Mononuclear cell (primary cell): ENCODE measurements at regions not wholly inside any gene's neighbourhood (a gene's known extent, or its start where the extent isn't known, plus 50 kb on each side); places are given as distances from the start of the nearest gene placed in this dataset.

Experiments
- H3K27me3 ChIP-seq: 2 replicates; pipeline ENCODE4 v1.6.0; 2011; ENCODE audit warnings: low read length, control low read depth; ENCODE audit not compliant: insufficient read depth
- H3K4me1 ChIP-seq: 2 replicates; pipeline ENCODE4 v1.5.1; 2011; ENCODE audit warnings: mild to moderate bottlenecking, low read length, control low read depth; ENCODE audit not compliant: insufficient read depth
- H3K4me3 ChIP-seq: 2 replicates; pipeline ENCODE4 v1.5.1; 2011; ENCODE audit warnings: mild to moderate bottlenecking, low read length, moderate library complexity
- H3K9me3 ChIP-seq: 2 replicates; pipeline ENCODE4 v1.5.1; 2011; ENCODE audit warnings: low read depth, mild to moderate bottlenecking, control low read depth, low read length

DNA sequence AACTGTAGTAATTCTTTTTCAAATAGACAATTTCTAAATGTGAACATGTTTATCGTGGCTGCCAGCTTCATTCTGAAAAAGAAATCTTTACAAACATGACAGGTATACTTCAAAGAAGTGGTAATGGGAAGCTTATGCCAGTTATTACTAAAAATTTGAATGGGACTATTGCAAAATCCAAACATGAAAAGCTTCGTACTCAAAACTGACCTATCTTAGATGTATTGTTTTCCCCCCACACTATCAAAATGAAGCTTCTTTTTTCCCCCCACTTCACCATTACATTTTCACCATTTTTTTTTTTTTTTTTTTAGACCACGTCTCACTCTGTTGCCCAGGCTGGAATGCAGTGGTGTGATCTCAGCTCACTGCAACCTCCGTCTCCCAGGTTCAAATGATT lies 50.4 kb upstream of the SERTAD2 start:
- Histone ChIP-seq H3K4me3 (no peak overlapping the region), H3K9me3 (no peaks in the 10 kb centered on the region), H3K4me1 (peaks cover 6% of the 10 kb centered on the region), H3K27me3 (no peaks in the 10 kb centered on the region)

DNA sequence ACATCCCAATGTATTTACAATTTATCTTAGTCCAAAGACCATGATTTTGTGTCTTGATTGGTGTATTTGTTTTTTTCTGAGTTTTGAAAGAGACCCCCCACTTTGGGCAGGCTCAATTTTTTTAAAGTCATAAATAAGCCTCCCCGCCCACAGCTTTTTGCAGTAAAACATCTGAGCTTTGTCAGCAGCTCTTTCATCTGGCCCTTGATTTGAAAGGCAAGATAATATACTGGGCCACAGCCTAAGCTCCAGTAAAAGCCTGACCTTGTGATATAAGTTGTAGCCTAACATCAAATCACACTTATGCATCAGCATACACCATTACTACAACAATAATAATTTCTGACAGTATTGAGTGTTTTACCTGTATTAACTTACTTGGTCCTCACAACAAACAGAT lies 51.3 kb upstream of the SERTAD2 start:
- no peaks in the 10 kb centered on the region for H3K9me3 ChIP-seq
- no peaks in the 10 kb centered on the region for H3K27me3 ChIP-seq
- H3K4me3 ChIP-seq, result no peak overlapping the region
- peaks cover under 1% of the 10 kb centered on the region for H3K4me1 ChIP-seq

DNA sequence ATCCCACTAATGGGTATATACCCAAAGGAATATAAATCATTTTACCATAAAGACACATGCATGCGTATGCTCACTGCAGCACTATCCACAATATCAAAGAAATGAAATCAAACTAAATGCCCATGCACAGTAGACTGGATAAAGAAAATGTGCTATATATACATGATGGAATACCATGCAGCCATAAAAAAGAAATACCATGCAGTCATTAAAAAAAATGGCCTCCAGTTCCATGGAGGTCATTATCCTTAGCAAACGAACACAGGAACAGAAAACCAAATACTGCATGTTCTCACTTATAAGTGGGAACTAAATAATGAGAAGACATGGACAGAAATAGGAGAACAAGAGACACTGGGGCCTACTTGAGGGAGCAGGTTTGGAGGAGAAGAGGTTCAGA lies 53.6 kb upstream of the SERTAD2 start:
- H3K4me1 ChIP-seq, result peaks cover 9% of the 10 kb centered on the region
- H3K27me3 ChIP-seq, result no peaks in the 10 kb centered on the region
- no peak overlapping the region for H3K4me3 ChIP-seq
- H3K9me3 ChIP-seq, result no peaks in the 10 kb centered on the region

GRCh38 chr2:64708829-64709228 lies 55.1 kb upstream of the SERTAD2 start:
- H3K4me1 ChIP-seq, result peaks cover 9% of the 10 kb centered on the region
- H3K9me3 ChIP-seq, result no peaks in the 10 kb centered on the region
- no peak overlapping the region for H3K4me3 ChIP-seq
- H3K27me3 ChIP-seq, result no peaks in the 10 kb centered on the region

DNA sequence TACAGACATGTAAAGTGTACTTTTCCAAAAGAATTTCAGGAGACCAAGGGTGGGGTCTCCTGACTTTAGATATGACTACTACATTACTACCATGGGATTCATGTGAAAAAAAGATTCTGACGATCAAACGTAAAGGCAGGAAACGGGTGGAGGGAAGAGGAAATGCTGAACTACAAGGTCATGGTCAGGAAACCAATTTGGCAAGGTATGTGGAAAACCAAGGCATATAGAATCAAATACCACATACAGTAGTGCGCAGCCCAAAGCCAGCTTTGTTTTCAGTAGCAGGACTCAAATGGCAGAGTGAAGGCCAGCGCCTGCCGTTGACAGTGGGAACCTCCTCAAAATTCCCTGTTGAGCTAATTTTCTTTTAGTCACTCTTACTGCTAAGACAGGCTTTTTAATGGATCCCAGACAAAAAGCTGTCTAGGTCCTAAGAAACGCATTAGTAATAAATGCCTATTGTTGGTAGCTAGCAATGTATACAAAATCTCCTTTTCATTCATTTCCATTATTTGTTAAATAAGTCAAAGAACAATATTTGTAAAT lies 57.6 kb upstream of the SERTAD2 start:
- Histone ChIP-seq H3K4me1 (peaks cover 9% of the 10 kb centered on the region), H3K4me3 (no peak overlapping the region), H3K9me3 (no peaks in the 10 kb centered on the region), H3K27me3 (no peaks in the 10 kb centered on the region)

DNA sequence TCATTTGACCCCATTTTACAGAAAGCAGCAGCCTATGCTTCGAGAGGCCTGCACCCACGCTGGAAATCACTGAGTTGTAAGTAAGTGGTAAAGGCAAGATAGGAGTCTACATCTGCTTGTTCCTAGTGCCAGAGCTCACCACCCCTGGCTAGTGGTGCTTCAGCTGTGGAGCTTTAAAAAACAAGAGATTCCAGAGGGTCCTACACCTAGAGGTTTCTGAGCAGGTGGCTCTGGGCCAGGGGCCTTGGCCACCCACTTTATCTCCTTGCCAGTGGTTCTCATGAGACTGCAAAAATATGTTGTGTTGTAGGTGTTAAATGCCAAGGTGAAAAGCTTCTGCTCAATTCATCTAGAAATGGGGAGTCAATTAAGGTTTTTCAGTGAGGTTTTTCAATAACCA lies 60.0 kb upstream of the SERTAD2 start:
- H3K9me3 ChIP-seq, result no peaks in the 10 kb centered on the region
- H3K4me3 ChIP-seq, result no peak overlapping the region
- peaks cover 13% of the 10 kb centered on the region for H3K4me1 ChIP-seq
- no peaks in the 10 kb centered on the region for H3K27me3 ChIP-seq

GRCh38 chr2:64716569-64716968 lies 62.9 kb upstream of the SERTAD2 start:
- Histone ChIP-seq H3K4me3 (no peak overlapping the region), H3K4me1 (peaks cover 16% of the 10 kb centered on the region), H3K9me3 (no peaks in the 10 kb centered on the region), H3K27me3 (no peaks in the 10 kb centered on the region)

DNA sequence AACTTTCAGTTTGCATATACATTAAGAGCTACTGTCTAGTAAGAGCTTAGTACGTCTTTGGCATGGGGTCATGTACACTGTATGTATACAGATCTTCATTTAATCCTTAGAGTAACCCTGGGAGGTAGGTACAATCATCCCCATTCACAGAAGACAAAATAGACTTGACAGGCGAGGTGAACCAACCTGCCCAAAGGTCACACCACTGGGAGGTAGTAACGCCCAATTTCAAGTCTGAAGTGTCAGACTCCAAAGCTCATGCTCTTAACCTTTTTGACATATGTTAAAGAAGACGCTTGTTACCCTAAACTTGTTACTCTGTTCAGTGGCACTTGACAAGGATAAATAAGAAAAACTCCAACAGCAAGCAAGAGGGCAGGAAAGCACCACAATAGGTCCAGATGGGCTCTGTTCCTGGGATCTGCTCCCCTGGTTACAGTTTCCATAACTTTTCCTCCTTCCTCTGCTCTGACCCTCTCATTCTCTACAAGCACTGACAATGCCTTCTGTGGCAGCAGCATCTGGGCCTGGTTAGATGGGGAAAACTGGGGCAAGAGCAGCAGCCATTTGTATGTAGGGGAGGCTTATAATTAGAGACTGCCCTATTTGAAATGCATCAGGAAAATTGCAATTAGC lies 64.7 kb upstream of the SERTAD2 start:
- Histone ChIP-seq H3K27me3 (no peaks in the 10 kb centered on the region), H3K9me3 (no peaks in the 10 kb centered on the region), H3K4me3 (no peak overlapping the region), H3K4me1 (peaks cover 16% of the 10 kb centered on the region)

DNA sequence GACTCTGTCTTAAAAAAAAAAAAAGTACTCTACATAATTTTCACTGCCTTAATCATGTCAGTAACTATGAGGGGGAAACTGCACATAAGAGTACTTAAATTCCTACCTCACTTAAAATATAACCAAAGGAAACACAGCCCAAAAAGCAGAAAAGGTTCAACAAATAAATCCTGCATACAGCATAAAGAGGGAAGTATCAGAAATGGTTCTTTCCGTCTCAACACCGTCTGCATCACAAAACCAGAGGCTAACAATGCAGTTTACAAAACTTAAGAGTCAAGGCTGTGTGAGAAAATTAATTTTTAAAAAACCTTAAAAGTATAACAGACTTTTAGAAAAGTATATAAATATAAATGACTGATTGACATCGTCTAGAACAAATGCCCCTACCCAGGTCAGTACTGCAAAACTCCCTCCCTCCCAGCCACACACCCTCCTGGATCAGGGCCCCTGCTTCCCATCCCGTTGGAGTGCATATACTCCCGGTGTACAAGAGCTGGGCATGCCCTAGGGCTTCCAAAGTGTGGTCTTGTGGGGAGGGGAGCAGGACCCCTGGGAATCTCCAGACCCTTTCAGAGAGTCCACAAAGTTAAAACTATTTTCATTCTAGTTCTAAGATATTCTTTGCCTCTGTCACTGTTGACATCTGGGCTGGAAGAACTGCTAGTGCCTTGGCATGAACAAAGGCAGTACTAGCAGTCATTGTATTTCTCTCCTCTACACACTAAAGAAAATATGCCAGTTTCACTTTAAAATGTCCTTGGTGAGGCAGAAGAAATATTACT lies 67.0 kb upstream of the SERTAD2 start:
- H3K9me3 ChIP-seq, result no peaks in the 10 kb centered on the region
- H3K27me3 ChIP-seq, result no peaks in the 10 kb centered on the region
- H3K4me3 ChIP-seq, result no peak overlapping the region
- H3K4me1 ChIP-seq, result peaks cover 16% of the 10 kb centered on the region

- Histone ChIP-seq H3K4me3 (no peak overlapping the region), H3K9me3 (no peaks in the 10 kb centered on the region), H3K27me3 (no peaks in the 10 kb centered on the region), H3K4me1 (peaks cover 19% of the 10 kb centered on the region)
Measured at GRCh38 chr2:64721320-64721623, 67.6 kb upstream of the SERTAD2 start.

GRCh38 chr2:64722291-64723044 lies 68.8 kb upstream of the SERTAD2 start:
- H3K4me3 ChIP-seq, result no peak overlapping the region
- no peaks in the 10 kb centered on the region for H3K9me3 ChIP-seq
- no peaks in the 10 kb centered on the region for H3K27me3 ChIP-seq
- H3K4me1 ChIP-seq, result peaks cover 27% of the 10 kb centered on the region

- H3K9me3 ChIP-seq, result no peaks in the 10 kb centered on the region
- H3K4me1 ChIP-seq, result peaks cover 44% of the 10 kb centered on the region
- H3K4me3 ChIP-seq, result no peak overlapping the region
- no peaks in the 10 kb centered on the region for H3K27me3 ChIP-seq
Measured at GRCh38 chr2:64727013-64727767, 73.5 kb upstream of the SERTAD2 start.

DNA sequence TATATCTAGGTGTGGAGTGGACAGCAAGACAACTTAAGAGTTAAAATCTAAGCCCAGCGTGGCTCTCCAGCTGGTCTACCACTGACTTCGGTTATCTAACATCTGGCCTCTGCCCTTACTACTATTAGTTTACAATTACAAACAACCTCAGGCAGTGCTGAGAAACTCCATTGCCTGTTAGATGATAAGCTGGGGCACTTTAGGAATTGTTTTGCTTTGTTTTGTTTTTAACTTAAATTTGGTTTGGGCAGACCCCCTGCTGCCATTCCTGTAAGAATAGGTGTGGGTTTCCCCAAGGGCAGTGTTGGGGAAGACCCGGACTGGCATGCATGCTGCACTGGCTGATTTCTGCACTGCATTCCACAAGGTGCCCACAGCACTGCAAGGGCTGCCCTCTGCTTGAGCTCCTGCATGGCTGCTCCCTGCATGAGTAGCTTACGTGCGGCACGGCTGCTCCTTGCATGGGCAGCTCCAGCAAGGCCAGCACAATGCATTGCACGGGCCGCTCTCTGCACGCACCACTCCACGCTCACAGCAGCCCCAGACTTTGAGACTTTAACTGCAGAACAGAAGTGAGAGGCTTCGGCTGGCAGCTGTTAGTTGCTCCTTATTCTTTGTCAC lies 74.2 kb upstream of the SERTAD2 start:
- H3K4me3 ChIP-seq, result no peak overlapping the region
- peaks cover 46% of the 10 kb centered on the region for H3K4me1 ChIP-seq
- H3K27me3 ChIP-seq, result no peaks in the 10 kb centered on the region
- no peaks in the 10 kb centered on the region for H3K9me3 ChIP-seq

DNA sequence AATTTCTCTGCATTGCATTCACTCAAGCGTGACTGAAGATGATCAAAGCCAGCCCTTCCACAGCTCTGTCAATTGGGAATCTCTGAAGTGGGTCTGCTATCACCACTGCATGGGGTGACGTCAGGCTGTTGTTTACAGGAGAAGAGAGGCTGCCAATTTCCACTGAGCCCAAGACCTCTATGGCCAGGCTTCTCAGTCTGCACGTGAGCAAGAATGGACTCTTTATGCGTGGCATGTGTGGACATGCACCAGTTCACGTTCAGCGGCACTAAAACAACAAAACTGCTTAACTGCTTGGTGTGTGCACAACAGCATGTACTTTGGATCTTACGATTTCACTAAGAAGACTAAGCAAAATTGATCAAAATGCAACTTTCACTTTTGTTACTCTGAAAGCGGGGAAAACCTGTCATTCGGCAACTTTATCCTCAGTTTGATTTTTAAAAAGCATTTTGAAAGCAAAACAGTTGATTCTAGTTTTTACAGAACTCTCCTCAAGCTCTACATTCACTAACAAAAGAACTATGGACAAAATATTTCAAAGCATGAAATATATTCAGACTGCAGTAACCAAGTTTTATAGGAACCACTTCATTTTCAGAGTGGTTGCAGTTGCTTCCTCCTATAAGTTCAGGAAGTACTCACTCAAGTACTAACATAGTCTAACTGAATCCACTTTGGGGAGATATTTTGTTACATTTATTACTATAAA lies 77.0 kb upstream of the SERTAD2 start:
- no peaks in the 10 kb centered on the region for H3K27me3 ChIP-seq
- no peaks in the 10 kb centered on the region for H3K9me3 ChIP-seq
- peaks cover 46% of the 10 kb centered on the region for H3K4me1 ChIP-seq
- peak overlapping the region; percentile 32 for H3K4me3 ChIP-seq
